Prostate gland (tissue), 2 donors: ENCODE measurements at regions not wholly inside any gene's neighbourhood (a gene's known extent, or its start where the extent isn't known, plus 50 kb on each side); places are given as distances from the start of the nearest gene placed in this dataset.

Source experiments
- POLR2A ChIP-seq: fragments of 450-650 bp; IDR thresholded peaks from one replicate; pipeline ENCODE4 v1.6.1; 2016; ENCODE audit warnings: antibody characterized with exemption, mild to moderate bottlenecking
- POLR2AphosphoS5 ChIP-seq: sonication (generic); formaldehyde crosslinking; IDR thresholded peaks from one replicate; pipeline ENCODE4 v1.6.1; 2017; ENCODE audit warnings: antibody characterized with exemption
- TF ChIP-seq, protein P1 (sequence below), 4 experiments: fragments of 200-600 bp in 2 of 4; fragments of 450-650 bp in 2 of 4; sonication (generic) in 2 of 4; IDR thresholded peaks; 1 replicate in 3 of 4; 2 replicates in 1 of 4; pipeline ENCODE4 v1.5.1; 2016 to 2019; ENCODE audit warnings: antibody characterized with exemption in 4 of 4, mild to moderate bottlenecking in 2 of 4, moderate library complexity in 2 of 4

DNA sequence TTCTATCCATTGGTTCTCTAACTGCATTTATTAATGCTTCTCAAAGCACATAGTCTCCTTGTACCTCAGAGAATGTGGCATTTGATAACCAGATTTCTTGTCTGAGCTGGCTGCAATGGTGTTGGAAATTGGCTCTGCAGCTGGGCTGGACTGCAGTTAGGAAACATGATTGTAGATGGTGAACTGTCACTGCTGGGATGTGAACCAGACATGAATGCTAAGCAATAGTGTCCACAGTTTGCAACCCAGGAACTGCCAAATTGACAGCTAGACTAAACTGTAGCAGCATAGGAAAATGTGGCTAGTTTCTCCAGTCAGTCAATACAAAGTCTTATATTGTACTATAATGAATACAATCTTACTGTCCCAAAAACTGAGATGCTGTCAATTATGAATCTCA is 656.6 kb upstream of the GOLIM4 start:
- TF ChIP-seq, protein P1, sequence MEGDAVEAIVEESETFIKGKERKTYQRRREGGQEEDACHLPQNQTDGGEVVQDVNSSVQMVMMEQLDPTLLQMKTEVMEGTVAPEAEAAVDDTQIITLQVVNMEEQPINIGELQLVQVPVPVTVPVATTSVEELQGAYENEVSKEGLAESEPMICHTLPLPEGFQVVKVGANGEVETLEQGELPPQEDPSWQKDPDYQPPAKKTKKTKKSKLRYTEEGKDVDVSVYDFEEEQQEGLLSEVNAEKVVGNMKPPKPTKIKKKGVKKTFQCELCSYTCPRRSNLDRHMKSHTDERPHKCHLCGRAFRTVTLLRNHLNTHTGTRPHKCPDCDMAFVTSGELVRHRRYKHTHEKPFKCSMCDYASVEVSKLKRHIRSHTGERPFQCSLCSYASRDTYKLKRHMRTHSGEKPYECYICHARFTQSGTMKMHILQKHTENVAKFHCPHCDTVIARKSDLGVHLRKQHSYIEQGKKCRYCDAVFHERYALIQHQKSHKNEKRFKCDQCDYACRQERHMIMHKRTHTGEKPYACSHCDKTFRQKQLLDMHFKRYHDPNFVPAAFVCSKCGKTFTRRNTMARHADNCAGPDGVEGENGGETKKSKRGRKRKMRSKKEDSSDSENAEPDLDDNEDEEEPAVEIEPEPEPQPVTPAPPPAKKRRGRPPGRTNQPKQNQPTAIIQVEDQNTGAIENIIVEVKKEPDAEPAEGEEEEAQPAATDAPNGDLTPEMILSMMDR (IDR thresholded peaks at IDR 0.05): no peak
- TF ChIP-seq POLR2A (no peak), POLR2AphosphoS5 (no peak)
